RCC 7860 (cell line): ENCODE measurements at regions not wholly inside any gene's neighbourhood (a gene's known extent, or its start where the extent isn't known, plus 50 kb on each side); places are given as distances from the start of the nearest gene placed in this dataset.
A peak's percentile ranks its signal among the peaks of the same experiment; 100 is the strongest.

Experiments used
- DNase-seq: peaks from one replicate; pipeline ENCODE4 v3.0.0-alpha.2; 2015; ENCODE audit warnings: low spot score
- FAIRE-seq: peaks from 2 replicates; lab custom pipeline; 2012; peaks lifted over from hg19 to GRCh38; lab: Jason Lieb, UNC

DNA sequence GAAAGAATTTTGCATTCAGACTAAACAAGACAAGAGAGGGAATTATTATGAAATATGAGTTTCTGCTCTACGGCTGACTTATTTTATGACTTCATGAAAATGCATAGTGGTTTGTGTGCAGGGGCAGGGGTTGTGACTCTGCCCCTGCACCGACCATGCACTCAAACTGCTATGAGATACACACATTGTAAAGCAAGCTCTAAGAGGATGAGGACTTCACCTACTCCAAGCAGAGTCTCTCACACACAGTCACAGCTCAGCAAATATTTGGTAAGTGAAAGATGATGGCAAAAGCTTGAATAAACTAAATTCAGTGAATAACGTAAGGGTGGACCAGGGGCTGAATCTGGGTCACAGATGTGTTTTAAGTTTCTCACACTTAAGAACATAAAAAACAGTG lies 542.9 kb downstream of the PRELID2 start:
- no peak for FAIRE-seq

DNA sequence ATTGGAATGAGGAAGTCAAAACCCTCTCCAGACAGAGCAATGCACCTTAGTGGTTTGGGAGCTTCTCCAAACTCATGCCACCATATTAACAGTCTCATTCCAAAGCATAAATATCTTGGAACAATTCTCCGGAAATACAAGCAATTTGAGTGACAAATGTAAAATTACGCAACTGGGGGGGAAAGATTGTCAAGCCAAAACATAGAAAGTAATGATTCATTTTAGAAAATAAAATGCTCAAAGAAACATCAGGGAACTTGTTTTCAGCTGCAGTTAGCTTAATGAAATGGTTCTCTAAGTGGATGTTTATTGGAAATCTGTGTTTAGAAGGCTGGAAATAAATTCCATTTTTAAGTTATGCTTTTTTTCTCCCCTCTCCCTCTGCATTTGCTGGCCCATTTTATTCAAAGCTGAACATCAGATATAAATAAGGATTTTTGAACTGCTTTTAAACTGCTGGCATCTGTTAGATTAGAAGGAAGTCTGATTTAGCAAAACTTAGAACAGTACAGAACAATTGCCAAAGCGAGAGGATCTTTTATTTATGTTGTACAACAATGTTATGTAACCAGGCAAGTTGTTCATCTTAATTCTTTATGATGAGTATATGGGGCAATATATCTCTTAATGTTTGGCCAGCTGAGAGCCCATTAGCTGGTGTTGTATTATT lies 551.9 kb downstream of the PRELID2 start:
- FAIRE-seq: no peak

More for the DNA sequence above, 542.9 kb downstream of the PRELID2 start:
- no peak for DNase-seq

DNA sequence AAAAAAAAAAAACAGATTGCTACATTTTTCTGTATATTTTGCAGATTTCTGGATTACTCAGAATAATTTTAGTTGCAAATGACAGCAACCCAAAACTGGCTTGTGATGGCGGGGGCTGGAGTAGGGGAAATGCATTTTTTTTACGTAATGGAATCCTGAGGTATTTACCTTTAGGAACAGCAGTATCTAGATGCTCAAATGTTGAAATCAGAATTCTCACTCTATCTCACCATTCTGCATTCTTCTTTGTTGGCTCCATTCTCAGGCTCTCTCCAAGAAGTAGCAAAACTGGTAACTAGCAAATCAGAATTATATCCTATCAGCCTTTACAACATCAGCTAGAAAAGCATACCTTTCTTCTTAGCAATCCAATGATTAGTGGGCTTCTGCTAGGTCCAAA lies 554.3 kb downstream of the PRELID2 start:
- no peak for FAIRE-seq
- no peak for DNase-seq

More for the DNA sequence above, 551.9 kb downstream of the PRELID2 start:
- no peak for DNase-seq

DNA sequence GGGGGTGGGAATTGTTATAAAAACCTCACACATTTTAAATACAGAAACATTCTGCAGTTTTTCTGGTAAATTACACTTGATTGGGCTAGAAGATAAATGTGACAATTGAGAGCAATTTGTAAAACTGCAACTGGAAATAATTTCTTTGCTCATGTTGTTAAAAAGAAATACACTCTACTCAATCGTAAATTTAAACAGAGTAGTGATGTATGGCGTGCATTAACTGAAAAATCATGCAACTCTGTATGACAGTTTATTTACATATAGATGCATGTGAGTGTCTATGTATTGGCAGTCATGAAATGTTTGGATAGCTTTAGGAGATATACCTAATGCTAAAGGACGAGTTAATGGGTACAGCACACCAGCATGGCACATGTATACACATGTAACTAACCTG lies 554.9 kb downstream of the PRELID2 start:
- DNase-seq (no peak), FAIRE-seq (no peak)

DNA sequence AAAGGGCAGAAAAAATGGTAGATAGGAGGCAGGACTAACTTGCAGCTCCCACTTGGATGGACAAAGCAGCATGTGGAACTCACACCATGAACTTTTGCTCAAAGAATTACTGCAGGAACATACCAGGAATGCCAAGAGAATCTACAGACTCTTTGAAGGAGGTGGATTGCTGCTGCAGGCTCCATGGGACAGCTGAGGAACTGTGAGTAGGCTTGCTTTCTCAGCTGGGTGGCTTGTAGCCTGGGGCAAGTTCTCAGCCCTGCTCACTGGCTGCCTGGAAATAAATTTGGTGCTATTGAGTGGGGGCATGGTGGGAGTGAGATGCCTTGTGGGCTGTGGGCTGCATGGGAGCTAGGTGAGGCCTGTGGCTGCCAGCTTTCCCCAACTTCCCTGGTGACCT lies 574.5 kb downstream of the PRELID2 start:
- no peak for FAIRE-seq
- no peak for DNase-seq

DNA sequence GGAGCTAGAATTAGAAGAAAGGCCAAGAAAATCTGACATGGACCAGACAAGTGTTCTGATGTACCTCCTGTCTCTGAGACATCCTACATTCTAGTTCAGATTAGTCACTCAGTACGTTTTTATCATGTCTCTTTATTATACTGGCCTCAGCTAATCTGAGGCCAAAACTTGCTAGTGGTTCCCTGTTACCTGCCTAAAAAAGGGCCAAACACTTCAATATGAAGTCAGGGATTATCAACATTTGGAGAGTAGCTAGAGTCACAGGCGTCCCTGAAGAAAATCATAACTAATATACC lies 587.4 kb downstream of the PRELID2 start:
- no peak for FAIRE-seq
- DNase-seq: no peak

DNA sequence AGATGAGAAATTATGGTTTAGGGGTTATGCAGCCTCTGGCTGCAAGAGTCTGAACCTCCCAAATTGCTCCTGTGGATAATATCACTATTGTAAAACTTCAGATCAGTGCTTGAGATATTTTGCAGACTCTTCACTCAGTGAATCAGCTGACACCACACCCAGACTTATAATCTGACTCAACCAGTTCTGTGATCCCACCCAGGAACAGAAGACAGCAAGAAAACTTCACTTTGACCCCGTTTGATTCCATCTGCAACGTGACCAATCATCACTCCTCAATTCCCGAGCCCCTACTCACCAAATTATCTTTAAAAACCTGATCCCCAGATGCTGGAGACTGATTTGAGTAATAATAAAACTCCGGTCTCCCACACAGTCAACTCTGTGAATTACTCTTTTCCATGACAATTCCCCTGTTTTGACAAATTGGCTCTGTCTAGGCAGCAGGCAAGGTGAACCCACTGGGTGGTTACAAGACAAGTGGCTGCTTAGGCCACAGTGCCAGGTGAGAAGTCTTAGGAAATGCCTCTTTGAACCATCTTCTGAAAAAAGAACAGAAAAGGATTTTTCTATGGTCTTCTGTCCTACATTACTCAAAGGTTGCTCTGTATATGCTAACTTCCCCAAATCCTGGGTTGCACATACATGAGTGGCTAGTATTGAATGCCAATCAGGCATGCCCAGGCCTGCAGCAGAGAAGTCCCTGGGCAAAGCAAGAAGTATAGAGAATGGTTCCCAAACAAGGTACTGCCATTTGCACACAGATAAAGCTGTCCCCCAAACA lies 588.0 kb downstream of the PRELID2 start:
- DNase-seq (no peak), FAIRE-seq (no peak)

DNA sequence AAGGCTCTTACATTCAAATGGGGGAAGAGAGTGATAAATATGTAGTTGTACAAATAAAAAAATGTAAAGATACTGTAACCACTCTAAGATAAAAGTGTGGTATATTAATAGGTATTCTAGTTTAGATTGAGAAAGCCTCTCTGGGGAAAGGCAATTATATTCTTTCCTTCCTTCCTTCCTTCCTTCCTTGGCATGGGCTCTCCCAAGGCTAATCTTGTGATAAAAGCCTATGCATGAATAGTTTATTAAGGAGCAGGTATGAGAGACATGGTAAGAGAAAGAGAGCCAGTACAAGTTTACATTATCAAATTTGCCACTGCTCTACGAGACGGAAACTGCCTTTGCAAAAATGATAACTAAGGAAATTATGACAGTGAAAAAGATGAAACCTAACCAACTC lies 588.8 kb downstream of the PRELID2 start:
- DNase-seq (no peak), FAIRE-seq (no peak)

DNA sequence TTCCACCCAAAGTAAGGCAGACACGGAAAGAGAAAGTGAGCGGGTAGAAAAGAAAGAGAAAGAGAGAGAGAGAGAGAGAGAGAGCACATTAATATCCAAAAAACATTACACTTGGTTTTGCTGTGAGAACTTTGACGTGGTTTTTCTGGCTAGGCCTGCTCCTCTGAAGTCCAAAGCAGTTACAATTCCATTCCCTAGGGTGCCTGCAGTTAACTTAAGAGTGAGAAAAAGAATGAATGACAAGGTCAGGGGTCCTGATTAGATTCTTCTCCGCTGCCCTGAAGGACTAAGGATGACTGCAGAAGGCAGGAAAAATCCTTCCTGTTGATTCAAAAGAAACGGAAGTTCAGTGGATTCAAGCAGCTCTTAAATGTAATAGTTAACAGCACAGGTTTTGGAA lies 589.8 kb downstream of the PRELID2 start:
- FAIRE-seq (no peak), DNase-seq (no peak)

DNA sequence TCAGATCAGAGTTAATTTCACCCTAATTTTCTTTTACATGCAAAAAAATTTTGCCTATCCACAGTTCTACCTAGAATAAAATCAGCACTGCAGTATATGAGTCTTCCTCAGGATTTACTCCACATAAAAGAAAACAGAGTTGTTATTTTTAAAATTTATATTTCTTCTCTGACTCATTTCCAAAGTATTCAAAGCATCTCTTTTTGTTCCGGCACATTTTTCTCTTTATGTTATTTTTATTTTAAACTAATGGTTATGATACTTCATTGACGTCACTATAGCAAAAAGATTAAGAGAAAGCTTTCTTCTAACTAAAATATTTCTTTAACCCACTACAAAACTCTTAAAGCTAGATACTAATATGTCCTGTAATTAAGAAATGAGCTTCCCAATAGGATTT lies 590.4 kb downstream of the PRELID2 start:
- FAIRE-seq: no peak
- no peak for DNase-seq

DNA sequence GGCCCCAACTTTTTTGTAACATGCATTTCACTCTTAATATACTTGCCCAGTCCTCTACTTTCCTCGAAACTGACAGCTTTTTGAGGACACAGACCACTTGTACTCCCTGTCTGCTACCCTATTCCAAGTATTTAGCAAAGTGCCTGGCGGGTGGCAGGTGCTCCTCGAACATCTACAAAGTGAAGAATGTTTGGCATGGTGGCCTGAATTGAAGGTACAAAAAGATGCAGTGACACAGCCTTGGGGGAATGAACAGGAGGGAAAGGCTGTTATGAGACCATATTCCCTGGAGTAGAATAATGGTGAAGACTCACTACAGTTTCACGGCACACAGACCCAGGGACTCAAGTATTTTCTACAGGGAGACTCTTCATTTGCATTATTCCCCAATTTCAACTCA lies 590.9 kb downstream of the PRELID2 start:
- DNase-seq (no peak), FAIRE-seq (no peak)

DNA sequence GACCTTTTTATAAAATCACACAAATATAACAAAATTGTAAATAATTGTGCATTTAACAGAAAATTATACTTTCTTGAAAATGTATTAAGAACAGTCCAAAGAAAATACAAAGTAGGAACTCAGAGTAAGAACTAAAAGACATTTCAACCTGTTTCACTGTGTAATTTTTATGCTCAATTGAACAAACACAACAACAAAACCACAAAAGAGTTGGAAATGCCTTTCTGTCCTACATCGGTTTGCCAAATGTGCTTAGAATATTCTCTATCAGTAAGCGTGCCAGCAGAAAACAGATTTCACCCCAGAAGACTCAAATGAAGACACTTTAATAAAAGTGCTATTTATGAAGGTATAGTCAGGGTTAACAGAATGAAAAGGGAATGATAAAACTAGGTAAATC lies 592.1 kb downstream of the PRELID2 start:
- FAIRE-seq: no peak

DNA sequence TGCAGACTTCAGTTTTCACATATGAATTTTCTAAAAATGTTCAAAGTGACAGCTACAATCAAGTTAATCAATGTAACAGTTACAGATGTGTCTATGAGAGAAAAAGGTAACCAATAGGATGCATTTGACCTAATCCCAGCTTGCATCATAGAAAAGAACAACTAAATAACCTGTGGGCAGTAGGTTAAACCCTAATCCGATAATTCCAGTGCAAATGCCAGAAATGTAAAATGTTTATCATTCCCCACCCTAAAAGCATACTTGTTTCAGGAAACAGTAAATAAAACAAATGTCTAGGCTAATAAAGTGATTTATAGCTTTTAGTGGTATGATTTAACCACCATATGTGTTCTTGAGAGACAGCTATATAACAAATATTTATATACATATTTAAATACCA lies 592.6 kb downstream of the PRELID2 start:
- FAIRE-seq: no peak
- no peak for DNase-seq

More for the DNA sequence above, 592.1 kb downstream of the PRELID2 start:
- no peak for DNase-seq

DNA sequence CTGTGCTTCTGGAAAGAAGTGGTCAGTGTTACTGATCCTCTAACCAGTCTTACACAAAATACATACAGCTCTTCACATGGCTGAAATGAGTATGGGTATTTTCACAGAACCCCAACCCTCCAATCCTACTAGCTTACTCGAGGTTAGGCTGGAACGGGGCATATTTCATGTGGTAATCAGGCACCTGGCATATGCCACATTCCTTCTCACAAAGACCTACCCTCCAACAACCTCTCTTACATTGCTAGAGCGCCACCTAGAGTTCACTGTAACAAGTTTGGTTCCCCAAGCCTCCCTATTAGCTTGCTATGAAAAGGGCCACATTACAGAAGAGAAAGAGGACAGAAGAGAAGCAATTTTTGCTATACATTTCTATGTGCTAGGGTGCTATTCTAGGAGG lies 597.3 kb downstream of the PRELID2 start:
- FAIRE-seq: no peak
- peak; percentile 20 for DNase-seq

DNA sequence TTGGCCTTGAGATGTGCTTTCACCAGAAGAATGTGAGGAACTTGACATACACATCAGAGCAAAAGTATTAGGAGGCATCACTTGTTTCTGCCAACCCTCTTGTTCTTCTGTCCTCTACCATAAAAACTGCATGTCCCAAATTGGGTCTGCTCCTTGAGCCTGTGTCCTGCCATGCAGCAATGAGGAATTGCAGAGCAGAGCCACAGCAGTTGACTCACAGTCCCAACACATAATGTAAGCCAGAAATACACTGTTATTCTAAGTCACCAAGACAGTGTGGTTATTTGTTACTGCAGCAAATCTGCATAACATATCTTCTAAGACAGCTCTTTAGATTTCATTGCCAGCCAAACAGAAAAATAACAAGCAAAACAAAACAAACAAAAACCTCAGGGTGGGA lies 598.2 kb downstream of the PRELID2 start:
- DNase-seq (no peak), FAIRE-seq (no peak)

DNA sequence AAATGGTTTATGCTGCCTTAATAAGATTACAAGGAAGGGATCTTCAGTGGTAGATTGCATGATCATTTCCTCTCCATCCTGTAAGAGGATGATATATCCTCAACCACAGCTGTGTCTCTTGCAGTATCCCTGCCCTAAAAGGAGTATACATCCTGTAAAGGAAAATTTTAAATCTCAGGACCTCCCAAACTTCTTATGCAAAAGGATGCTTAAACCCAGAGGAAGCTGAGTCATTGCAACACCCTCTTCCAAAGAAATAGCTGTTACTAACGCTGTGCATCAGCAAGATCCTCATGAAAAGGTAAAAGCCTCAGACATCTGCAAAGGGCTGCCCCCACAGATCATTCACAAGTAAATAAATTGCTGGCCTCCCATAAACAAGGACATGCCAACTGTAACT lies 599.0 kb downstream of the PRELID2 start:
- DNase-seq (no peak), FAIRE-seq (no peak)

DNA sequence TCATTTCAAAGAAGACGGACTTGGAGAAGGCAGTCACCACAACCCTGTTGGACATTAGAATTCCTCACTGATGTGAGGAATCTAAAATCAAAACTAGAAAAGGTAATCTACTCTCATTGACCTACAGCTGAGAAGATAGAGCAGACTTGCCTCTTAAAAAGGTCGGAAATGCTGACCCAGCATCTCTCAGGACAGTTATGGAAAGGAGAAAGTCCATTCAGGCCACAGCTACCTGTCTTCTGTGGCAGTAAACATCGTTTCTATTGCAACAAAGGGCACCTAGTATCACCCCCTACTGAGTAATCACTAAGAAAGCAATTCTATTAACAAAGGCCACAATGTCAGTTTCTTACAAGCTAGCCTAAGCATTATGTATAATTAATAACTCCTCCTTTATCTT lies 601.7 kb downstream of the PRELID2 start:
- no peak for DNase-seq
- FAIRE-seq: no peak

DNA sequence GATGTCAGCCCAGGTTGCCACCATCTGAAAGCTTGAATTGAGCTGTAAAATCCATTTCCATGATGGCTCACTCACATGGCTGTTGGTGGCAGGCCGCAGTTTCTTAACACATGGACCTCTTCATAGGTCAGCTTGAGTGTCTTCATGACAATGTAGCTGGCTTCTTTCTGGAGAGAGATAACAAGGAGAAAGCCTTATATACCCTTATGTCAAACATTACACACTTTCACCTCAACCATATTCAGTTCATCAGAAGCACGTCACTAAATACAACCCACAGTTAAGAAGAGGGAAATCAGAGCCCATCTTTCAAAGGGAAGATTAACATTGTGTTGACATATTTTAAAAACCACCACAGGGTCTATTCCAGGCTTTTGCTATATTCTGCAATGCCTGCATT lies 604.4 kb downstream of the PRELID2 start:
- DNase-seq: no peak

DNA sequence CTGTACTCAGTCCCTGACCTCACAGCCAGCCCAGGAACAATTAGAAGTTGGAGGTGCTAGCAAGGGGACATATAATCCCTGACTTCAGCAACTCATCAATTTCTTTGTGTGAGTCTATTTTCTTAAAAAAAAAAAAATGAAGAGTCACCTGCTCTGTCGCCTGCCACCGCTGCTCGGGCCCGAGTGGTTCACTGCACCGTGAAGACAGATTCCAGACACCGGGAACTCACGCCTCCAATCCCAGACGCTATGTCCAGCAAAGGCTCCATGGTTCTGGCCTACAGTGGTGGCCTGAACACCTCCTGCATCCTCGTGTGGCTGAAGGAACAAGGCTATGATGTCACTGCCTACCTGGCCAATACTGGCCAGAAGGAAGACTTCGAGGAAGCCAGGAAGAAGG lies 606.6 kb downstream of the PRELID2 start:
- no peak for FAIRE-seq
- DNase-seq: no peak

More for the DNA sequence above, 604.4 kb downstream of the PRELID2 start:
- no peak for FAIRE-seq

DNA sequence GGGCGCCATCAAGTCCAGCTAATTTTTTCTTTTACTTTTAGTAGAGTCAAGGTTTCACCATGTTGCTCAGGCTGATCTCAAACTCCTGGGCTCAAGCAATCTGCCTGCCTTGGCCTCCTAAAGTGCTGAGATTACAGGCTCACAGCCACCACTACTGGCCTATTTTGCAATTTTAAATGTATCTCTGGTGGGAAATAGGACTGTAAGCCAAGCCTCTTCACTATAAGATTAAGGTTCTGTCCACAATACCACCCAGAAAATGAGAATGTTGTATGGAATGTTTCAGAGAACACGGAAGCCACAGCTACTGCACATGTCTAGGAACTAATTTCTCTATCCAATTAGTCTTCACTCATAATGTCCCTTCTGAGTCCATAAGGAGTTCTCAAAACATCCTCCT lies 607.3 kb downstream of the PRELID2 start:
- FAIRE-seq: no peak
- DNase-seq: no peak

DNA sequence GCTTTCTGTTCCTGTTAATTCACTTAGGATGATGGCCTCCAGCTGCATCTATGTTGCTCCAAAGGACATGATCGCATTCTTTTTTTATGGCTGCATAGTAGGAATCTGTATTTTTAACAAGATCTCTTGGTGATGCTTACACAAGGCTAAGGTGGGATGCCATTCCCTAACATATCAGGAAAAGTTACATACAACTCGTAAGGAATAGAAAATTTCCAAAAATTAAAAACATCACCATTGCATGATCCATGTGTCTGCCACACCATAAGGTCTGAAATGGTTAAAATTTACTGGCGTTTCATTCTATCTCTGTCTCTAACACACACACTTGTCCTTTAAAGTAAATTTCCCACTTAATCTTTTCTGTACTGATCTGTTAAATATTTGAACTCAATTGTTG lies 608.4 kb downstream of the PRELID2 start:
- FAIRE-seq (no peak), DNase-seq (no peak)

DNA sequence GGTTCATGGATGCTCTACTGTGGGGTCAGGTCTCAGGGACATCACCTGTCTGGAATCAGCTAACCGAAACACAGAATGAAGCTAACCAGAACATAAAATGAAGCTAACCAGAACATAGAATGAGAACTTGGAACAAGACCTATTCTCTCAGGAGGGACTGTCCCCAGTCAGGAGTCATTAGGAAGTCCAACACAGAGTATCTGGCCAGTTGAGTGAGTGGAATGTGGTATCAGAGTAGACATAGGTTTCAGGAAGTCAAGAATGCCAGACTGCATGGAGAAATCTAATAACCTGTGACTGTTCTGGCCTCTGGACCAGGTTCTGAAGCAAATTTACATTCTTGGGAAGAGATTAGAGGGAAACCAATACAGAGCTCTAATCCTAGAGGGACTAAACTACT lies 609.6 kb downstream of the PRELID2 start:
- no peak for DNase-seq
- FAIRE-seq: no peak

DNA sequence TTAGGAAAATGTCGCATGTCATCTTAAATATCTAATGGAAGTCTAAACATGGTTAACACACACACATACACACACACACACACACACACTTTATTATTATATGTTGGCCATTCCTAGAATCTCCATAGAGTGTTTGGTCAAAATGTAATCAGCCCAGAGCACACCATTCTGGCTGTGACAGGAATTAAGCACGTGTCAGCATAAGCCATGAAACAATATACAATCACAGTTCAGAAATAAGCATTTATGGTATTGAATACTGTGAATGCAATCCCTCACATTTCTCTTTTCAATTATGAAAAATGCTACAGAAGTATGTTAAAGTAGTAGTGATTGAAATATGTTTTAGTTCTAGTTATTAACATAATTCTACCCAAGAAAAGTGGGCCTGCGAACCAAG lies 611.6 kb downstream of the PRELID2 start:
- DNase-seq: no peak
- no peak for FAIRE-seq
